Ishikawa (cell line): ENCODE measurements at regions not wholly inside any gene's neighbourhood (a gene's known extent, or its start where the extent isn't known, plus 50 kb on each side); places are given as distances from the start of the nearest gene placed in this dataset.

Experiments
- CEBPB ChIP-seq: IDR thresholded peaks from 2 replicates; pipeline ENCODE4 v1.6.1; 2012
- CREB1 ChIP-seq: IDR thresholded peaks from 2 replicates; pipeline ENCODE4 v1.6.1; 2012; ENCODE audit warnings: low read depth
- EP300 ChIP-seq: IDR thresholded peaks from 2 replicates; pipeline ENCODE4 v1.6.1; 2012; ENCODE audit warnings: borderline replicate concordance
- NFIC ChIP-seq: IDR thresholded peaks from 2 replicates; pipeline ENCODE4 v1.6.1; 2012
- RAD21 ChIP-seq: IDR thresholded peaks from 2 replicates; pipeline ENCODE4 v1.6.1; 2012; ENCODE audit warnings: low read depth
- TAF1 ChIP-seq: IDR thresholded peaks from 2 replicates; pipeline ENCODE4 v1.6.1; 2012; ENCODE audit warnings: low read depth, mild to moderate bottlenecking
- TEAD4 ChIP-seq: IDR thresholded peaks from 2 replicates; pipeline ENCODE4 v1.6.1; 2012
- TF ChIP-seq, protein P1 (sequence below): IDR thresholded peaks from 2 replicates; pipeline ENCODE4 v1.6.1; 2012; ENCODE audit warnings: low read depth, mild to moderate bottlenecking
- TF ChIP-seq, protein P2 (sequence below): IDR thresholded peaks from 2 replicates; pipeline ENCODE4 v1.6.1; 2012

DNA sequence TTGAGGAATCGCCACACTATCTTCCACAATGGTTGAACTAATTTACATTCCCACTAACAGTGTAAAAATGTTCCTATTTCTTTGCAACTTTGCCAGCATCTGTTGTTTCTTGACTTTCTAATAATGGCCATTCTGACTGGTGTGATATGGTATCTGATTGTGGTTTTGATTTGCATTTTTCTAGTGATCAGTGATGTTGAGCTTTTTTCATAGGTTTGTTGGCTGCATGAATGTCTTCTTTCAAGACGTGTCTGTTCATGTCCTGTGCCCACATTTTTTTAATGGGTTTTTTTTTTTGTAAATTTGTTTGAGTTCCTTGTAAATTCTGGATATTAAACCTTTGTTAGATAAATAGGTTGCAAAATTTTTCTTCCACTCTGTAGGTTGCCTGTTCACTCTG is 615.9 kb downstream of the SEMA5A start:
- TF ChIP-seq EP300 (no peak), TEAD4 (no peak), TAF1 (no peak), NFIC (no peak), CREB1 (no peak), RAD21 (no peak), CEBPB (no peak)
- TF ChIP-seq, protein P1, sequence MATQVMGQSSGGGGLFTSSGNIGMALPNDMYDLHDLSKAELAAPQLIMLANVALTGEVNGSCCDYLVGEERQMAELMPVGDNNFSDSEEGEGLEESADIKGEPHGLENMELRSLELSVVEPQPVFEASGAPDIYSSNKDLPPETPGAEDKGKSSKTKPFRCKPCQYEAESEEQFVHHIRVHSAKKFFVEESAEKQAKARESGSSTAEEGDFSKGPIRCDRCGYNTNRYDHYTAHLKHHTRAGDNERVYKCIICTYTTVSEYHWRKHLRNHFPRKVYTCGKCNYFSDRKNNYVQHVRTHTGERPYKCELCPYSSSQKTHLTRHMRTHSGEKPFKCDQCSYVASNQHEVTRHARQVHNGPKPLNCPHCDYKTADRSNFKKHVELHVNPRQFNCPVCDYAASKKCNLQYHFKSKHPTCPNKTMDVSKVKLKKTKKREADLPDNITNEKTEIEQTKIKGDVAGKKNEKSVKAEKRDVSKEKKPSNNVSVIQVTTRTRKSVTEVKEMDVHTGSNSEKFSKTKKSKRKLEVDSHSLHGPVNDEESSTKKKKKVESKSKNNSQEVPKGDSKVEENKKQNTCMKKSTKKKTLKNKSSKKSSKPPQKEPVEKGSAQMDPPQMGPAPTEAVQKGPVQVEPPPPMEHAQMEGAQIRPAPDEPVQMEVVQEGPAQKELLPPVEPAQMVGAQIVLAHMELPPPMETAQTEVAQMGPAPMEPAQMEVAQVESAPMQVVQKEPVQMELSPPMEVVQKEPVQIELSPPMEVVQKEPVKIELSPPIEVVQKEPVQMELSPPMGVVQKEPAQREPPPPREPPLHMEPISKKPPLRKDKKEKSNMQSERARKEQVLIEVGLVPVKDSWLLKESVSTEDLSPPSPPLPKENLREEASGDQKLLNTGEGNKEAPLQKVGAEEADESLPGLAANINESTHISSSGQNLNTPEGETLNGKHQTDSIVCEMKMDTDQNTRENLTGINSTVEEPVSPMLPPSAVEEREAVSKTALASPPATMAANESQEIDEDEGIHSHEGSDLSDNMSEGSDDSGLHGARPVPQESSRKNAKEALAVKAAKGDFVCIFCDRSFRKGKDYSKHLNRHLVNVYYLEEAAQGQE, result no peak
- TF ChIP-seq, protein P2, sequence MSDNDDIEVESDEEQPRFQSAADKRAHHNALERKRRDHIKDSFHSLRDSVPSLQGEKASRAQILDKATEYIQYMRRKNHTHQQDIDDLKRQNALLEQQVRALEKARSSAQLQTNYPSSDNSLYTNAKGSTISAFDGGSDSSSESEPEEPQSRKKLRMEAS, result no peak
